OCI-LY1 (cell line): ENCODE measurements at regions not wholly inside any gene's neighbourhood (a gene's known extent, or its start where the extent isn't known, plus 50 kb on each side); places are given as distances from the start of the nearest gene placed in this dataset.

Source experiments
- H2AFZ ChIP-seq: fragments of 200-600 bp; sonication (generic), shearing (Covaris generic); 2 replicates; pipeline ENCODE4 v1.6.0; 2014; ENCODE audit warnings: antibody characterized with exemption, mild to moderate bottlenecking, low read length
- H3F3A ChIP-seq: fragments of 200-600 bp; sonication (generic), shearing (Covaris generic); 2 replicates; pipeline ENCODE4 v1.6.0; 2014; ENCODE audit warnings: mild to moderate bottlenecking, antibody characterized with exemption, low read length, moderate library complexity; ENCODE audit not compliant: insufficient read depth
- H3K27ac ChIP-seq: fragments of 200-600 bp; sonication (generic); 2 replicates; pipeline ENCODE4 v1.5.1; 2014; ENCODE audit warnings: low read length, mixed run types, mild to moderate bottlenecking, low read depth; ENCODE audit not compliant: poor library complexity, severe bottlenecking
- H3K27me3 ChIP-seq: fragments of 200-600 bp; sonication (generic); 2 replicates; pipeline ENCODE4 v1.6.0; 2014; ENCODE audit warnings: antibody characterized with exemption, mild to moderate bottlenecking, low read length, moderate library complexity; ENCODE audit not compliant: insufficient read depth
- H3K36me3 ChIP-seq: fragments of 200-600 bp; sonication (generic); 2 replicates; pipeline ENCODE4 v1.6.1; 2014; ENCODE audit warnings: mild to moderate bottlenecking, antibody characterized with exemption, low read length, moderate library complexity, mixed read lengths; ENCODE audit not compliant: insufficient read depth
- H3K4me1 ChIP-seq: fragments of 200-600 bp; sonication (generic); 2 replicates; pipeline ENCODE4 v1.5.1; 2014; ENCODE audit warnings: mild to moderate bottlenecking, low read length, moderate library complexity; ENCODE audit not compliant: insufficient read depth, severe bottlenecking
- H3K4me2 ChIP-seq: fragments of 200-600 bp; sonication (generic), shearing (Covaris generic); 2 replicates; pipeline ENCODE4 v1.6.1; 2014; ENCODE audit warnings: low read length
- H3K4me3 ChIP-seq: fragments of 200-600 bp; sonication (generic); 2 replicates; pipeline ENCODE4 v1.5.1; 2014; ENCODE audit warnings: low read length, low read depth, mild to moderate bottlenecking, mixed read lengths; ENCODE audit not compliant: poor library complexity, severe bottlenecking
- H3K79me2 ChIP-seq: fragments of 200-600 bp; shearing (Covaris generic); 2 replicates; pipeline ENCODE4 v1.6.1; 2016; ENCODE audit warnings: mixed run types, low read length, mixed read lengths; ENCODE audit not compliant: insufficient read depth
- H3K9ac ChIP-seq: fragments of 200-600 bp; sonication (generic), shearing (Covaris generic); 2 replicates; pipeline ENCODE4 v1.6.1; 2014; ENCODE audit warnings: mild to moderate bottlenecking, low read length, mixed read lengths
- H3K9me2 ChIP-seq: fragments of 200-600 bp; sonication (generic), shearing (Covaris generic); 2 replicates; pipeline ENCODE4 v1.6.1; 2014; ENCODE audit warnings: low read depth, mild to moderate bottlenecking, low read length, mixed read lengths
- H3K9me3 ChIP-seq: fragments of 200-600 bp; shearing (Covaris generic); 2 replicates; pipeline ENCODE4 v1.6.1; 2014; ENCODE audit warnings: low read length, mixed read lengths
- H4K20me1 ChIP-seq: fragments of 200-600 bp; sonication (generic), shearing (Covaris generic); 2 replicates; pipeline ENCODE4 v1.6.0; 2016; ENCODE audit warnings: mild to moderate bottlenecking, low read length; ENCODE audit not compliant: insufficient read depth
- CTCF ChIP-seq: fragments of 200-600 bp; sonication (generic), shearing (Covaris generic); IDR thresholded peaks from 2 replicates; pipeline ENCODE4 v1.5.1; 2017; ENCODE audit warnings: mild to moderate bottlenecking, antibody characterized with exemption, low read length, moderate library complexity, mixed read lengths
- EZH2 ChIP-seq: fragments of 200-600 bp; sonication (generic), shearing (Covaris generic); IDR thresholded peaks from 2 replicates; pipeline ENCODE4 v1.8.0; 2017; ENCODE audit warnings: borderline replicate concordance, mixed run types, mild to moderate bottlenecking, antibody characterized with exemption, low read length, moderate library complexity, mixed read lengths

GRCh38 chr13:80211566-80211965 is 129.4 kb downstream of the SPRY2 start:
- TF ChIP-seq EZH2 (no peak), CTCF (no peak)
- no peaks in the 10 kb centered on the region for H3K36me3 ChIP-seq

GRCh38 chr13:80204642-80205041 is 136.3 kb downstream of the SPRY2 start:
- H4K20me1 ChIP-seq = no peaks in the 10 kb centered on the region
- H3K27me3 ChIP-seq = no peaks in the 10 kb centered on the region
- no peak overlapping the region for H3K4me3 ChIP-seq
- H3K79me2 ChIP-seq = no peaks in the 10 kb centered on the region
- H3K27ac ChIP-seq = no peak overlapping the region
- H2AFZ ChIP-seq = no peak overlapping the region
- H3K9me2 ChIP-seq = no peaks in the 10 kb centered on the region
- H3K4me1 ChIP-seq = no peaks in the 10 kb centered on the region
- H3K4me2 ChIP-seq = no peak overlapping the region
- no peak overlapping the region for H3K9ac ChIP-seq
- H3K36me3 ChIP-seq = no peaks in the 10 kb centered on the region
- H3K9me3 ChIP-seq = no peaks in the 10 kb centered on the region
- H3F3A ChIP-seq = no peaks in the 10 kb centered on the region
- TF ChIP-seq CTCF = no peak
- TF ChIP-seq EZH2 = no peak

More at GRCh38 chr13:80211566-80211965, 129.4 kb downstream of the SPRY2 start:
- Histone ChIP-seq H3F3A (no peaks in the 10 kb centered on the region), H3K9me2 (no peaks in the 10 kb centered on the region), H3K27me3 (no peaks in the 10 kb centered on the region), H3K4me3 (no peak overlapping the region), H3K79me2 (no peaks in the 10 kb centered on the region), H3K4me1 (peaks cover 19% of the 10 kb centered on the region), H3K9me3 (no peaks in the 10 kb centered on the region), H2AFZ (no peak overlapping the region), H3K27ac (no peak overlapping the region), H4K20me1 (no peaks in the 10 kb centered on the region), H3K9ac (no peak overlapping the region), H3K4me2 (no peak overlapping the region)

GRCh38 chr13:80203496-80203895 is 137.4 kb downstream of the SPRY2 start:
- Histone ChIP-seq H3K4me2 (no peak overlapping the region), H4K20me1 (no peaks in the 10 kb centered on the region), H3K4me1 (no peaks in the 10 kb centered on the region), H3K36me3 (no peaks in the 10 kb centered on the region), H3K4me3 (no peak overlapping the region), H3F3A (no peaks in the 10 kb centered on the region), H3K9ac (no peak overlapping the region), H3K27me3 (no peaks in the 10 kb centered on the region), H2AFZ (no peak overlapping the region), H3K27ac (no peak overlapping the region), H3K79me2 (no peaks in the 10 kb centered on the region), H3K9me2 (no peaks in the 10 kb centered on the region), H3K9me3 (no peaks in the 10 kb centered on the region)
- TF ChIP-seq CTCF (no peak), EZH2 (no peak)
